ENCODE measurements at regions not wholly inside any gene's neighbourhood (a gene's known extent, or its start where the extent isn't known, plus 50 kb on each side); places are given as distances from the start of the nearest gene placed in this dataset.

DNA sequence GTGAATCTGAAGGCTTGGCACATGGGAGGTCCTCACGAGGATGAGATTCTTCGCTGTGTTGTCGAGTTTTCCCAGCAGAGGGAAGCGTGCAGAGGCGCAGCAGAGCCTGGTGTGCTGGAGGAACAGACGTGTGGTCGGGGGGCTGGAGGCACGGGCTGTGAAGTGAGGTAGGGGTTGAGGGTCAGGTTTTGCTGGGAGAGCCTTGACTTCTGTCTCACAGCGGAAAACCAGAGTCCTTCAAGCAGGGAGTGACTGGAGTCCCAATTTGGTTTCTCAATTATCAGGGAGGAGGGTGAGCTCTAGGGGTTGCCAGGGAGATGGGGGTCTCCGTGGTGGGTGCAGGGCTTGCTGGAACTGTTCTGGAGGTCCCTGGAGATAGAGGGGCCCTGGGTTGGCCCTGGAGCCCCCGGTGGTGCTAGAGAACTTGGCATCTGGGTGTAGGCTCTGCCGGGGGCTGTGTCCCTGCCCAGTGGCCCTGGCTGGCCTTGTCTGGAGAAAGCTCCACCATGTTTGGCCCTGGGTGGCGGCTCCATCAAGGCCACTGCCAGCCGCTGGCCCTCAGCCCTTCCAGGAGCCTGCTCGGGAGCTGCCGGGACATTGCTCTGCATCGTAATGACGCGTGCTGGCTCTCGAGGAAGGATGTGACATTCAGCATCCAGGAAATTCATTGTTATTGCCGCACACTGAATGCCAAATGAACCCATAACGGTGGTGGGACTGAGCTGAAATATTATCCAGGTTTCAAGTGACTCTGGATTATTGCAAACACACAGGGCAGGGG is 215.7 kb downstream of the KIF26A start:
- Histone ChIP-seq H4K20me1 (ENCODE audit: insufficient read depth) (no peaks in the 10 kb centered on the region), H3K27ac (ENCODE audit: low read length) (no peak overlapping the region), H3K27me3 (ENCODE audit: insufficient read depth, low read depth, low read length) (no peaks in the 10 kb centered on the region), H3K9me3 (ENCODE audit: low read length) (no peaks in the 10 kb centered on the region), H3K9ac (ENCODE audit: low read length) (no peak overlapping the region), H3K36me3 (ENCODE audit: insufficient read depth, low read length) (no peaks in the 10 kb centered on the region), H3K4me2 (ENCODE audit: low read length) (no peak overlapping the region), H2AFZ (ENCODE audit: low read depth, low read length) (no peak overlapping the region), H3K4me3 (ENCODE audit: low read length) (no peak overlapping the region), H3K79me2 (replicated peaks; ENCODE audit: insufficient read depth, low read length) (no peaks in the 10 kb centered on the region), H3F3A (ENCODE audit: insufficient read depth, low read length, poor library complexity, severe bottlenecking) (no peaks in the 10 kb centered on the region), H3K9me2 (ENCODE audit: insufficient read depth, low read length) (no peaks in the 10 kb centered on the region)
- no peak for TF ChIP-seq RAD21 (conservative IDR thresholded peaks at IDR 0.05)
- TF ChIP-seq EP300 (conservative IDR thresholded peaks at IDR 0.05; ENCODE audit: poor library complexity, severe bottlenecking) = no peak
- TF ChIP-seq, protein P1, sequence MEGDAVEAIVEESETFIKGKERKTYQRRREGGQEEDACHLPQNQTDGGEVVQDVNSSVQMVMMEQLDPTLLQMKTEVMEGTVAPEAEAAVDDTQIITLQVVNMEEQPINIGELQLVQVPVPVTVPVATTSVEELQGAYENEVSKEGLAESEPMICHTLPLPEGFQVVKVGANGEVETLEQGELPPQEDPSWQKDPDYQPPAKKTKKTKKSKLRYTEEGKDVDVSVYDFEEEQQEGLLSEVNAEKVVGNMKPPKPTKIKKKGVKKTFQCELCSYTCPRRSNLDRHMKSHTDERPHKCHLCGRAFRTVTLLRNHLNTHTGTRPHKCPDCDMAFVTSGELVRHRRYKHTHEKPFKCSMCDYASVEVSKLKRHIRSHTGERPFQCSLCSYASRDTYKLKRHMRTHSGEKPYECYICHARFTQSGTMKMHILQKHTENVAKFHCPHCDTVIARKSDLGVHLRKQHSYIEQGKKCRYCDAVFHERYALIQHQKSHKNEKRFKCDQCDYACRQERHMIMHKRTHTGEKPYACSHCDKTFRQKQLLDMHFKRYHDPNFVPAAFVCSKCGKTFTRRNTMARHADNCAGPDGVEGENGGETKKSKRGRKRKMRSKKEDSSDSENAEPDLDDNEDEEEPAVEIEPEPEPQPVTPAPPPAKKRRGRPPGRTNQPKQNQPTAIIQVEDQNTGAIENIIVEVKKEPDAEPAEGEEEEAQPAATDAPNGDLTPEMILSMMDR (IDR thresholded peaks at IDR 0.05; ENCODE audit: poor library complexity, severe bottlenecking) = no peak
- no peak for TF ChIP-seq POLR2AphosphoS5 (IDR thresholded peaks at IDR 0.05)
- TF ChIP-seq SMC3 (conservative IDR thresholded peaks at IDR 0.05; ENCODE audit: poor library complexity) = no peak
- TF ChIP-seq, protein P2, sequence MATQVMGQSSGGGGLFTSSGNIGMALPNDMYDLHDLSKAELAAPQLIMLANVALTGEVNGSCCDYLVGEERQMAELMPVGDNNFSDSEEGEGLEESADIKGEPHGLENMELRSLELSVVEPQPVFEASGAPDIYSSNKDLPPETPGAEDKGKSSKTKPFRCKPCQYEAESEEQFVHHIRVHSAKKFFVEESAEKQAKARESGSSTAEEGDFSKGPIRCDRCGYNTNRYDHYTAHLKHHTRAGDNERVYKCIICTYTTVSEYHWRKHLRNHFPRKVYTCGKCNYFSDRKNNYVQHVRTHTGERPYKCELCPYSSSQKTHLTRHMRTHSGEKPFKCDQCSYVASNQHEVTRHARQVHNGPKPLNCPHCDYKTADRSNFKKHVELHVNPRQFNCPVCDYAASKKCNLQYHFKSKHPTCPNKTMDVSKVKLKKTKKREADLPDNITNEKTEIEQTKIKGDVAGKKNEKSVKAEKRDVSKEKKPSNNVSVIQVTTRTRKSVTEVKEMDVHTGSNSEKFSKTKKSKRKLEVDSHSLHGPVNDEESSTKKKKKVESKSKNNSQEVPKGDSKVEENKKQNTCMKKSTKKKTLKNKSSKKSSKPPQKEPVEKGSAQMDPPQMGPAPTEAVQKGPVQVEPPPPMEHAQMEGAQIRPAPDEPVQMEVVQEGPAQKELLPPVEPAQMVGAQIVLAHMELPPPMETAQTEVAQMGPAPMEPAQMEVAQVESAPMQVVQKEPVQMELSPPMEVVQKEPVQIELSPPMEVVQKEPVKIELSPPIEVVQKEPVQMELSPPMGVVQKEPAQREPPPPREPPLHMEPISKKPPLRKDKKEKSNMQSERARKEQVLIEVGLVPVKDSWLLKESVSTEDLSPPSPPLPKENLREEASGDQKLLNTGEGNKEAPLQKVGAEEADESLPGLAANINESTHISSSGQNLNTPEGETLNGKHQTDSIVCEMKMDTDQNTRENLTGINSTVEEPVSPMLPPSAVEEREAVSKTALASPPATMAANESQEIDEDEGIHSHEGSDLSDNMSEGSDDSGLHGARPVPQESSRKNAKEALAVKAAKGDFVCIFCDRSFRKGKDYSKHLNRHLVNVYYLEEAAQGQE (IDR thresholded peaks at IDR 0.05; ENCODE audit: borderline replicate concordance) = no peak
- no peak for TF ChIP-seq TAF1 (IDR thresholded peaks at IDR 0.05; ENCODE audit: low read depth)
- no peak for TF ChIP-seq MXI1 (conservative IDR thresholded peaks at IDR 0.05; ENCODE audit: poor library complexity, severe bottlenecking)
- no peak for TF ChIP-seq EZH2 (IDR thresholded peaks at IDR 0.05; ENCODE audit: borderline replicate concordance, insufficient read depth, low read length, poor library complexity, severe bottlenecking)

DNA sequence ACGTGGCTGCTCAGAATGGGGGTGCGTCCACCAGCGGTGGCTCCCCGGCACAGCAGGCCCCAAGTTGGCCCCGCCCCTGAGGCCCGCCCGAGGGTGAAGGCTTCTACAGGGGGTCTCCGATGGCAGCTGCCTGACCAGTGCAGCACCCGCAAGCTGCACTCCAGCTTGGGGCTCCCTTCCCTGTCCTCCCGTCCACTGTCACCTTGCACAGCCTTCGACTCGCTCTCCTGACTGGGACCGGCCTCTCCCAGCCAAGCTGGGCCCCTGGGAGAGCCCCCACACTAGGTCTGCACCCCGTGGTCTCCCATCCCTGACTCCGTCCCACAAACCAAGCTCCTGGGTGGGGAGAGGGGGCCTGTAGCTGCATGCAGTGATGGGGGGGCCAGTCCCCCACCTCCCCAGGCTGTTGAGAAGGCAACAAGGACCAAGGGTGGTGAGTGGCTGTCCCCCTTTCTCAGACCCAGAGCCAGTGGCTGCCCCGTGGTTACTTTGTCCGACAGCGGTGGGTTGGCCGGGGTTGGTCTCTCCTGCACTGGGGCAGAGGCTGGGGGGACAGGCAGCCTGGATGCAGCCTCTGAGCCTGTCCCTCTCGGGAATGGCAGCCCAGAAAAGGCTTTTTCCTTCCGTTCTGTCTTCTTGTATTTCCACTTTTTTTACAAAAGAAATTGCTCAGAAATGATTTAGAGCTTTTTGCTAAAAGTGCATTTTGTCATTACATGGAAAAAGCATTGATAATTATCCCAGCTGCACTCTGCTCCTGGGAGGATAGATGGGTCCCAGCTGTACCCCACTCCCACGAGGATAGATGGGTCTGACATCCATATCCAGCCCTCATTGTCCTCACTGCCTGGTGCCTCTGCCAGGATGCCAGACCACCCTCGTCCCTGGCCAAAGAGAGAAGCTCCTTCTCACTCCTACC is 217.0 kb downstream of the KIF26A start:
- no peaks in the 10 kb centered on the region for H3F3A ChIP-seq (ENCODE audit: insufficient read depth, low read length, poor library complexity, severe bottlenecking)
- no peaks in the 10 kb centered on the region for H3K27me3 ChIP-seq (ENCODE audit: insufficient read depth, low read depth, low read length)
- TF ChIP-seq SMC3 (conservative IDR thresholded peaks at IDR 0.05; ENCODE audit: poor library complexity) = no peak
- no peak for TF ChIP-seq EP300 (conservative IDR thresholded peaks at IDR 0.05; ENCODE audit: poor library complexity, severe bottlenecking)
- TF ChIP-seq RAD21 (conservative IDR thresholded peaks at IDR 0.05) = no peak
- no peak for TF ChIP-seq POLR2AphosphoS5 (IDR thresholded peaks at IDR 0.05)
- TF ChIP-seq, protein P1 (IDR thresholded peaks at IDR 0.05; ENCODE audit: poor library complexity, severe bottlenecking) = no peak
- TF ChIP-seq TAF1 (IDR thresholded peaks at IDR 0.05; ENCODE audit: low read depth) = no peak
- TF ChIP-seq, protein P2 (IDR thresholded peaks at IDR 0.05; ENCODE audit: borderline replicate concordance) = no peak
- no peak for TF ChIP-seq MXI1 (conservative IDR thresholded peaks at IDR 0.05; ENCODE audit: poor library complexity, severe bottlenecking)
- TF ChIP-seq EZH2 (IDR thresholded peaks at IDR 0.05; ENCODE audit: borderline replicate concordance, insufficient read depth, low read length, poor library complexity, severe bottlenecking) = no peak
- H3K9me3 ChIP-seq (ENCODE audit: low read length) = no peaks in the 10 kb centered on the region
- no peak overlapping the region for H3K4me3 ChIP-seq (ENCODE audit: low read length)
- no peaks in the 10 kb centered on the region for H3K36me3 ChIP-seq (ENCODE audit: insufficient read depth, low read length)
- no peak overlapping the region for H2AFZ ChIP-seq (ENCODE audit: low read depth, low read length)
- no peaks in the 10 kb centered on the region for H3K9me2 ChIP-seq (ENCODE audit: insufficient read depth, low read length)
- H3K79me2 ChIP-seq (replicated peaks; ENCODE audit: insufficient read depth, low read length) = no peaks in the 10 kb centered on the region
- H4K20me1 ChIP-seq (ENCODE audit: insufficient read depth) = no peaks in the 10 kb centered on the region
- H3K9ac ChIP-seq (ENCODE audit: low read length) = no peak overlapping the region
- no peak overlapping the region for H3K4me2 ChIP-seq (ENCODE audit: low read length)
- H3K27ac ChIP-seq (ENCODE audit: low read length) = no peak overlapping the region
